ENCODE measurements at regions not wholly inside any gene's neighbourhood (a gene's known extent, or its start where the extent isn't known, plus 50 kb on each side); places are given as distances from the start of the nearest gene placed in this dataset.

DNA sequence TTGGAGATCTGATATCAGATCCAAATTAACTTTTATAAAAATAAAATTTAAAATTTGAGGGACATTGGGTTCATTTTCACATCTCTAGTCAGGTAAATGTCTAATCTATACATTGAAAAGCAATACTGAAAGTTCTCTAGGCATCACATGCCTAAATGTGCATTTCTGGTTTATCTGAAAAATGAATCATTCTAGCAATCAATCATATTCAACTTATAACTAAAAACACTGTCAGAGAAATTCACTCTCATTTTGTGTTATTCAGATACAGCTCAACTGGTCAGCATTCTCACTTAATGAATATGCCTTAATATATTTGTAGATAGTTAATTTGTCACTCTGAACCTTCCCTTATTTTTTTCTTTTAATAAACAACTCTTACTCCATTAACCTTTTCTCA, 243.2 kb downstream of the CASP12 start:
- no peak for TF ChIP-seq POLR2A (IDR thresholded peaks at IDR 0.05; ENCODE audit: low read depth, low read length)
- no peak for TF ChIP-seq TAF1 (IDR thresholded peaks at IDR 0.05; ENCODE audit: low read depth, low read length)

Data from GM12891 (cell line).